HL-60 (cell line): ENCODE measurements at regions not wholly inside any gene's neighbourhood (a gene's known extent, or its start where the extent isn't known, plus 50 kb on each side); places are given as distances from the start of the nearest gene placed in this dataset.

Experiments used
- GABPA ChIP-seq: IDR thresholded peaks from 2 replicates; pipeline ENCODE4 v1.6.1; 2012; ENCODE audit warnings: low read depth
- TF ChIP-seq, protein P1 (sequence below): IDR thresholded peaks from one replicate; pipeline ENCODE4 v1.5.1; 2011; ENCODE audit warnings: low read length, control low read depth, inconsistent platforms; ENCODE audit not compliant: insufficient read depth

DNA sequence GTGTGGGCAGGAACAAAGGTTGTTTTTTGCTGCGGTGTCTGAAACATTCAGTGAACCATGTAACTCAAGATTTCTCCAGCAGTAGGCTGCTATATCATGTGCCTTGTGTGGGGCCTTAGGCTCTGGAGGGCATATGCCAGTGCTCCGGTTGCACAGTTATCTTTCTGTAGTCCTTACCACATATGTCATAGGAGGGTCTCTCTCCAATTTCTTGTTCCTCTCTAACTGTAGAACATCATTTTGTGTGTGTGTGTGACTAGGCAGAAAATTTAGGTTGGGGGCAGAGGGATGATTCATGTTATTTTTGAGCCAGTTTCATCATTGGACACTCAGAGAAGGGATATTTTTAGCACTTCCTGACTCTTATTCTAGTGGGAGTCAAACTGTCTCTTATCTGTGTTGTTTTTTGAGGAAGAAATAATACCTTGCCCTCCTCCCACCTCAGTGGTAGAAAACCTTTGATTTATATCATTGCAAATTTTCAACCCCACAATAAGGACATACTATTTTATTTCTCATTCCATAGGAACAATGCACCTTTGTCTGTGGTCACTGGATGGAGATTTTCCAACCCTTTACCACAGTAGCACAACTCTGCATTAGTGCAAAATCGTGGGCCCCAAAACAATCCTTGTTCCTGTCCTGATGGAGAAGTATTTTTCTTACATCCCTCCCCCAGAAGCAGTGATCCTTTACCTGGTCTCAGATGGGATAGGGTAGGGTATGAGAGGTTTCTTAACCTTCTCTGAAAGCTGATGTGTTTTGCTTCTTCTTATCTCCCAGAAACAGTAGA lies 113.9 kb downstream of the CCDC74A start:
- no peak for TF ChIP-seq GABPA
- TF ChIP-seq, protein P1, sequence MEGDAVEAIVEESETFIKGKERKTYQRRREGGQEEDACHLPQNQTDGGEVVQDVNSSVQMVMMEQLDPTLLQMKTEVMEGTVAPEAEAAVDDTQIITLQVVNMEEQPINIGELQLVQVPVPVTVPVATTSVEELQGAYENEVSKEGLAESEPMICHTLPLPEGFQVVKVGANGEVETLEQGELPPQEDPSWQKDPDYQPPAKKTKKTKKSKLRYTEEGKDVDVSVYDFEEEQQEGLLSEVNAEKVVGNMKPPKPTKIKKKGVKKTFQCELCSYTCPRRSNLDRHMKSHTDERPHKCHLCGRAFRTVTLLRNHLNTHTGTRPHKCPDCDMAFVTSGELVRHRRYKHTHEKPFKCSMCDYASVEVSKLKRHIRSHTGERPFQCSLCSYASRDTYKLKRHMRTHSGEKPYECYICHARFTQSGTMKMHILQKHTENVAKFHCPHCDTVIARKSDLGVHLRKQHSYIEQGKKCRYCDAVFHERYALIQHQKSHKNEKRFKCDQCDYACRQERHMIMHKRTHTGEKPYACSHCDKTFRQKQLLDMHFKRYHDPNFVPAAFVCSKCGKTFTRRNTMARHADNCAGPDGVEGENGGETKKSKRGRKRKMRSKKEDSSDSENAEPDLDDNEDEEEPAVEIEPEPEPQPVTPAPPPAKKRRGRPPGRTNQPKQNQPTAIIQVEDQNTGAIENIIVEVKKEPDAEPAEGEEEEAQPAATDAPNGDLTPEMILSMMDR: no peak
